ENCODE measurements at regions not wholly inside any gene's neighbourhood (a gene's known extent, or its start where the extent isn't known, plus 50 kb on each side); places are given as distances from the start of the nearest gene placed in this dataset.

GRCh38 chr1:29838738-29839320 is 602.5 kb downstream of the PTPRU start:
- no peak for DNase-seq

- DNase-seq, result no peak
Measured at GRCh38 chr1:29836651-29837646, 600.6 kb downstream of the PTPRU start.

- DNase-seq, result no peak
Measured at GRCh38 chr1:29835874-29836273, 599.6 kb downstream of the PTPRU start.

GRCh38 chr1:29835406-29835805 is 599.1 kb downstream of the PTPRU start:
- no peak for DNase-seq

- no peak for DNase-seq
Measured at GRCh38 chr1:29833581-29833980, 597.3 kb downstream of the PTPRU start.

- DNase-seq, result no peak
Measured at GRCh38 chr1:29832936-29833335, 596.6 kb downstream of the PTPRU start.

GRCh38 chr1:29832471-29832870 is 596.1 kb downstream of the PTPRU start:
- DNase-seq, result no peak

GRCh38 chr1:29831500-29832117 is 595.3 kb downstream of the PTPRU start:
- DNase-seq, result no peak

- no peak for DNase-seq
Measured at GRCh38 chr1:29830916-29831315, 594.6 kb downstream of the PTPRU start.

- no peak for DNase-seq
Measured at GRCh38 chr1:29830383-29830782, 594.1 kb downstream of the PTPRU start.

- DNase-seq, result no peak
Measured at GRCh38 chr1:29829448-29830344, 593.4 kb downstream of the PTPRU start.

GRCh38 chr1:29828526-29829447 is 592.5 kb downstream of the PTPRU start:
- no peak for DNase-seq

- DNase-seq, result no peak
Measured at GRCh38 chr1:29827801-29828525, 591.6 kb downstream of the PTPRU start.

- DNase-seq, result no peak
Measured at GRCh38 chr1:29827237-29827750, 591.0 kb downstream of the PTPRU start.

GRCh38 chr1:29826646-29827045 is 590.3 kb downstream of the PTPRU start:
- DNase-seq, result no peak

GRCh38 chr1:29825941-29826415 is 589.7 kb downstream of the PTPRU start:
- no peak for DNase-seq

- no peak for DNase-seq
Measured at GRCh38 chr1:29825274-29825940, 589.1 kb downstream of the PTPRU start.

GRCh38 chr1:29824511-29825273 is 588.4 kb downstream of the PTPRU start:
- DNase-seq, result no peak

GRCh38 chr1:29824025-29824424 is 587.7 kb downstream of the PTPRU start:
- DNase-seq, result no peak

All from NCI-H1048 (cell line).